ENCODE measurements at regions not wholly inside any gene's neighbourhood (a gene's known extent, or its start where the extent isn't known, plus 50 kb on each side); places are given as distances from the start of the nearest gene placed in this dataset.

GRCh38 chr14:37948266-37948665 is 259.4 kb upstream of the SSTR1 start:
- no peak overlapping the region for H3K27ac ChIP-seq
- no peak overlapping the region for H3K4me3 ChIP-seq
- no peaks in the 10 kb centered on the region for H3K4me1 ChIP-seq
- no peak for TF ChIP-seq CTCF (IDR thresholded peaks at IDR 0.05)
- DNase-seq (ENCODE audit: low spot score in 2 of 2), result no peak
- H3K27me3 ChIP-seq, result no peaks in the 10 kb centered on the region
- peaks cover 0 to 8% of the 10 kb centered on the region in 2 donors for H3K9me3 ChIP-seq
- H3K36me3 ChIP-seq, result no peaks in the 10 kb centered on the region
- intact Hi-C loops (cut with DNase I), result no loop called here

- Histone ChIP-seq H3K27me3 (no peaks in the 10 kb centered on the region), H3K9me3 (no peaks in the 10 kb centered on the region), H3K4me1 (no peaks in the 10 kb centered on the region), H3K36me3 (no peaks in the 10 kb centered on the region), H3K27ac (no peak overlapping the region), H3K4me3 (no peak overlapping the region)
- no peak for TF ChIP-seq CTCF (IDR thresholded peaks at IDR 0.05)
- no peak for DNase-seq (ENCODE audit: low spot score in 2 of 2)
- intact Hi-C loops (cut with DNase I), result no loop called here
Observed at GRCh38 chr14:37968664-37969240, 239.0 kb upstream of the SSTR1 start.

GRCh38 chr14:37969511-37969979 is 238.2 kb upstream of the SSTR1 start:
- Histone ChIP-seq H3K4me1 (no peaks in the 10 kb centered on the region), H3K27me3 (no peaks in the 10 kb centered on the region), H3K4me3 (no peak overlapping the region), H3K27ac (no peak overlapping the region), H3K36me3 (no peaks in the 10 kb centered on the region), H3K9me3 (no peaks in the 10 kb centered on the region)
- intact Hi-C loops (cut with DNase I), result no loop called here
- no peak for DNase-seq (ENCODE audit: low spot score in 2 of 2)
- no peak for TF ChIP-seq CTCF (IDR thresholded peaks at IDR 0.05)

GRCh38 chr14:37970696-37971095 is 237.0 kb upstream of the SSTR1 start:
- H3K27me3 ChIP-seq, result no peaks in the 10 kb centered on the region
- no peaks in the 10 kb centered on the region for H3K36me3 ChIP-seq
- no peak overlapping the region for H3K27ac ChIP-seq
- H3K4me3 ChIP-seq, result no peak overlapping the region
- H3K9me3 ChIP-seq, result no peaks in the 10 kb centered on the region
- H3K4me1 ChIP-seq, result no peaks in the 10 kb centered on the region
- intact Hi-C loops (cut with DNase I), result no loop called here
- TF ChIP-seq CTCF (IDR thresholded peaks at IDR 0.05), result no peak
- DNase-seq (ENCODE audit: low spot score in 2 of 2), result no peak

GRCh38 chr14:37972941-37973887 is 234.5 kb upstream of the SSTR1 start:
- no peaks in the 10 kb centered on the region for H3K9me3 ChIP-seq
- intact Hi-C loops (cut with DNase I), result no loop called here
- H3K4me3 ChIP-seq, result no peak overlapping the region
- H3K36me3 ChIP-seq, result no peaks in the 10 kb centered on the region
- no peaks in the 10 kb centered on the region for H3K4me1 ChIP-seq
- no peaks in the 10 kb centered on the region for H3K27me3 ChIP-seq
- no peak overlapping the region for H3K27ac ChIP-seq
- no peak for DNase-seq (ENCODE audit: low spot score in 2 of 2)
- no peak for TF ChIP-seq CTCF (IDR thresholded peaks at IDR 0.05)
